GM23248 (cell line): ENCODE measurements at regions not wholly inside any gene's neighbourhood (a gene's known extent, or its start where the extent isn't known, plus 50 kb on each side); places are given as distances from the start of the nearest gene placed in this dataset.

Experiments
- EZH2 ChIP-seq: fragments of 200-600 bp; sonication (generic); IDR thresholded peaks from 2 replicates; pipeline ENCODE4 v1.6.1; 2018; ENCODE audit warnings: antibody characterized with exemption, mild to moderate bottlenecking; ENCODE audit not compliant: insufficient read depth, poor library complexity, severe bottlenecking
- EZH2phosphoT487 ChIP-seq: fragments of 200-600 bp; sonication (generic); IDR thresholded peaks from 2 replicates; pipeline ENCODE4 v1.6.1; 2018; ENCODE audit warnings: antibody characterized with exemption, moderate library complexity, mild to moderate bottlenecking, low read depth; ENCODE audit not compliant: insufficient read depth

GRCh38 chr5:74185599-74185998 lies 454.9 kb downstream of the ENC1 start:
- no peak for TF ChIP-seq EZH2phosphoT487
- TF ChIP-seq EZH2 = no peak
